ENCODE measurements at regions not wholly inside any gene's neighbourhood (a gene's known extent, or its start where the extent isn't known, plus 50 kb on each side); places are given as distances from the start of the nearest gene placed in this dataset.

DNA sequence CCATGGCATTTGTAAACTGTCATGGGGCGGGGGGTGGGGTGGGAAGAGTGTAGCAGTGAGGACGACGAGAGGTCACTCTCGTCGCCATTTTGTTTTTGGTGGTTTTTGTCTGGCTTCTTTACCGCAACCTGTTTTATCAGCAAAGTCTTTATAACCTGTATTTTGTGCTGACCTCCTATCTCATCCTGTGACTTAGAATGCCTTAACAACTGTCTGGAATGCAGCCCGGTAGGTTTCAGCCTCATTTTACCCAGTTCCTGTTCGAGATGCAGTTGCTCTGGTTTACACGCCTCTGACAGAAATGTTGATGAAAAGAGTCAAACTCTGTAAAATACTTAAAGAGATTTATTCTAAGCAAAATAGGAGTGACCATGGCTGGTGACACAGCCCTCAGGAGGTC lies 852.0 kb downstream of the DACH1 start:
- TF ChIP-seq, protein P1, sequence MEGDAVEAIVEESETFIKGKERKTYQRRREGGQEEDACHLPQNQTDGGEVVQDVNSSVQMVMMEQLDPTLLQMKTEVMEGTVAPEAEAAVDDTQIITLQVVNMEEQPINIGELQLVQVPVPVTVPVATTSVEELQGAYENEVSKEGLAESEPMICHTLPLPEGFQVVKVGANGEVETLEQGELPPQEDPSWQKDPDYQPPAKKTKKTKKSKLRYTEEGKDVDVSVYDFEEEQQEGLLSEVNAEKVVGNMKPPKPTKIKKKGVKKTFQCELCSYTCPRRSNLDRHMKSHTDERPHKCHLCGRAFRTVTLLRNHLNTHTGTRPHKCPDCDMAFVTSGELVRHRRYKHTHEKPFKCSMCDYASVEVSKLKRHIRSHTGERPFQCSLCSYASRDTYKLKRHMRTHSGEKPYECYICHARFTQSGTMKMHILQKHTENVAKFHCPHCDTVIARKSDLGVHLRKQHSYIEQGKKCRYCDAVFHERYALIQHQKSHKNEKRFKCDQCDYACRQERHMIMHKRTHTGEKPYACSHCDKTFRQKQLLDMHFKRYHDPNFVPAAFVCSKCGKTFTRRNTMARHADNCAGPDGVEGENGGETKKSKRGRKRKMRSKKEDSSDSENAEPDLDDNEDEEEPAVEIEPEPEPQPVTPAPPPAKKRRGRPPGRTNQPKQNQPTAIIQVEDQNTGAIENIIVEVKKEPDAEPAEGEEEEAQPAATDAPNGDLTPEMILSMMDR (IDR thresholded peaks at IDR 0.05; ENCODE audit: extremely low read depth in 1 of 2, insufficient read depth in 1 of 2, low read depth in 1 of 2, low read length in 2 of 2), result no peak
- TF ChIP-seq MYC (IDR thresholded peaks at IDR 0.05; ENCODE audit: low read depth, low read length) (no peak), FOS (IDR thresholded peaks at IDR 0.05; ENCODE audit: borderline replicate concordance, insufficient read depth, low read length) (no peak), JUN (IDR thresholded peaks at IDR 0.05; ENCODE audit: borderline replicate concordance, insufficient read depth, insufficient read length, low read depth) (no peak), POLR2A (IDR thresholded peaks at IDR 0.05; ENCODE audit: low read depth, low read length) (no peak), GATA2 (IDR thresholded peaks at IDR 0.05; ENCODE audit: insufficient read depth, insufficient read length, low read depth, low read length) (no peak), POLR2AphosphoS5 (IDR thresholded peaks at IDR 0.05; ENCODE audit: insufficient read depth, low read depth, low read length) (no peak), EZH2 (IDR thresholded peaks at IDR 0.05; ENCODE audit: borderline replicate concordance, low read depth, low read length, severe bottlenecking) (no peak)
- TF ChIP-seq, protein P2, sequence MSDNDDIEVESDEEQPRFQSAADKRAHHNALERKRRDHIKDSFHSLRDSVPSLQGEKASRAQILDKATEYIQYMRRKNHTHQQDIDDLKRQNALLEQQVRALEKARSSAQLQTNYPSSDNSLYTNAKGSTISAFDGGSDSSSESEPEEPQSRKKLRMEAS (IDR thresholded peaks at IDR 0.05; ENCODE audit: insufficient read depth, insufficient read length), result no peak
- no TSS peak for BruUV-seq (replicated peaks)
- Histone ChIP-seq H3K4me1 (ENCODE audit: control insufficient read depth, extremely low read depth, insufficient read depth, low read length) (no peaks in the 10 kb centered on the region), H4K20me1 (replicated peaks; ENCODE audit: control insufficient read depth, extremely low read depth, insufficient read depth, low read length) (no peaks in the 10 kb centered on the region), H2AFZ (ENCODE audit: low read depth, low read length) (peak overlapping the region; percentile 70), H3K79me2 (ENCODE audit: control insufficient read depth, insufficient read depth, low read length) (no peaks in the 10 kb centered on the region), H3K4me3 (replicated peaks in 1 of 3; ENCODE audit: insufficient read depth in 1 of 3, low read depth in 1 of 3, low read length in 3 of 3) (no peak overlapping the region), H3K9me1 (replicated peaks; ENCODE audit: control insufficient read depth, extremely low read depth, insufficient read depth, low read length) (no peaks in the 10 kb centered on the region), H3K4me2 (ENCODE audit: insufficient read depth, low read length) (no peak overlapping the region), H3K27ac (ENCODE audit: insufficient read depth, low read depth, low read length) (no peak overlapping the region), H3K27me3 (ENCODE audit: control insufficient read depth in 2 of 2, insufficient read depth in 2 of 2, low read length in 2 of 2) (no peaks in the 10 kb centered on the region), H3K9me3 (replicated peaks; ENCODE audit: control insufficient read depth, insufficient read depth, low read length) (no peaks in the 10 kb centered on the region), H3K9ac (replicated peaks; ENCODE audit: extremely low read depth, insufficient read depth, low read length) (no peak overlapping the region), H3K36me3 (ENCODE audit: control insufficient read depth in 2 of 2, extremely low read depth in 1 of 2, insufficient read depth in 2 of 2, low read length in 2 of 2) (no peaks in the 10 kb centered on the region)
- dilution Hi-C loops (cut with MboI; ENCODE audit: extremely low pct_ligation_motif_present, low sequenced_read_pairs), result no loop called here
- no peak for DNase-seq (ENCODE audit: low read depth, low spot score)
- intact Hi-C loops (cut with micrococcal nuclease), result no loop called here
- no peak for FAIRE-seq
- CTCF ChIA-PET, result no interaction called here
- POLR2A ChIA-PET, result no interaction called here
